Activated CD4-positive, alpha-beta T cell treated with anti-CD3 and anti-CD28 coated beads, Interleukin-2, Interleukin-6, amounts not matched to agents 100 ng/mL and 50 ng/mL, durations not matched to agents 16 hours and 8 hours (primary cell): ENCODE measurements at regions not wholly inside any gene's neighbourhood (a gene's known extent, or its start where the extent isn't known, plus 50 kb on each side); places are given as distances from the start of the nearest gene placed in this dataset.
"Not testable (repeated sequence)": the region's sequence is repeated elsewhere in the genome, so short reads cannot be mapped to it uniquely, and the experiment has no call there.

ENCODE experiments used
- DNase-seq: peaks from one replicate; pipeline ENCODE4 v3.0.0-alpha.2; 2020

DNA sequence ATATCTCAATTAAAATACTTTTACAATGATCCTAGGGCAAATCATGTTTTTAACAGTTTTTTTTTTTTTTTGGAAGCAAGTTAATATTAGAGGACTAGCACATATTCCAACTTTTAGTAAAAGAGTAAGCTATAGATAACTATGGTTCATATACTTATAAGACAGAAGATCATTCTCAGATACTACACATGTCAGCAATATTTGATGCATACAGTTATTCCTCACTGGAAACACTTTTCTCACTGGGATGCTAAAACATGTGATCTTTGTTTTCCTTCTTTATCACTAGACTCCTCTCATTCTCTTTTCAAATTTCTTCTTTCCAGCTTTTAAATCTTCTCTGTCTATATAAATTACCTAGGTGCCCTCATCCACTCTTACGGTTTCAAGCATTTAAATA is 1020.4 kb upstream of the FBXO33 start:
- DNase-seq = no peak

GRCh38 chr14:40447017-40447416 is 1014.8 kb upstream of the FBXO33 start:
- DNase-seq = no peak

GRCh38 chr14:40445020-40445419 is 1012.8 kb upstream of the FBXO33 start:
- no peak for DNase-seq

- DNase-seq = no peak
Observed at GRCh38 chr14:40436551-40436950, 1004.3 kb upstream of the FBXO33 start.

- DNase-seq = peak; percentile 51
Observed at GRCh38 chr14:40417777-40418401, 985.7 kb upstream of the FBXO33 start.

DNA sequence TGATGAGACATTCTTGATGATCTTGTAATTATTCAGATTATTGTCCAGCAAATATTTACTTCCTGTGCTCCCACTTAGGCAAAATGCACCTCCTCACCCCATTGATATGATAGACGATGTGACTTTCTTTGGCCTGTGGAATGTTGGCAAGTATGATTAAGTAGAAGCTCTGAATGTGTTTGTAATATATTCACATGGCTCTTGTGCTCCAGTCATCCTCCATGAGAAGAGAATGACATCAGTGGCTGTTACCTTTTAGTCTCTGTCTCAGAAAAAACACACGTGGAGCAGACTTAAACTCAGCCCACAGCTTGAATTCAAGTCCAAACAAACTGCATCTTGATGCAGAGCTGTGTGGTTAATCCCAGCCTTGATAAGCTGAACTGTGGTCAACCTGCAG is 984.3 kb upstream of the FBXO33 start:
- DNase-seq = no peak

GRCh38 chr14:40414386-40414785 is 982.2 kb upstream of the FBXO33 start:
- DNase-seq = no peak

- no peak for DNase-seq
Observed at GRCh38 chr14:40413136-40413535, 980.9 kb upstream of the FBXO33 start.

DNA sequence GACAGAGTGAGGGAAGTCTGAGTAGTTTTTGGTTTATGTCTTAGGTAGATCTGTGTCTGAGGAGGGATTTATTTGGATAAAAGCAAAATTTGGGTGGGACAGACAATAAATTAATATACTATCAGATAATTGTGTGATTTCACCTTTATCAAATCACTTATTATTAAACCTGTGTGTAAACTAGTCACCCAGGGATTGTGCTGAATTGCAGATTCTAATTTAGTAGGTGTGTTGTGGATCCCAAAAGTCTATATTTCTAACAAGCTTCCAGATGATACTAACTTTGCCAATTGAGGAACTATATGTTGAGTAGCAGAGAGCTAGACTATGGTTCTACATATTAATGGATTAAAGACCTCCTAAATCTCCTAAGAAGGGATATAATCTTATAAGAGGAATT is 978.5 kb upstream of the FBXO33 start:
- DNase-seq = no peak

- DNase-seq = no peak
Observed at GRCh38 chr14:40402957-40403356, 970.7 kb upstream of the FBXO33 start.

DNA sequence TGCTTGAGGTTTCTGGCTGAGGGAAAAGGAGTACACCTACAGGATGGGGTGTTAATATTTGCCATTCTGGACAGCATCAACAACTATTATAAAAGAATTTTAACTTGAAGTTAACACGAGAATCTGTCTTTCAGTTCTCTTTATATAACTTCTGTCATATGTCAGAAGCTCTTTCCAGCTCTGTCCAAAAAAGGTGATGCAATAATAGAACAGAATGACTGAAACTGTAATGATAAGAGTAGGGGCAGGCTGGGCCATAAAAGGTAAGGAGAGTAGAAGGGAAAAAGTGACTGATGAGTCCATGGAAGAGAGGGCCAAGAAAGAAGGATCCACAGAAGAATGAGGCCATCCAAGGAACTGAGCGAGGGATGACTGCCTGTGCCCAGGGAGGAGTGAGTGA is 966.7 kb upstream of the FBXO33 start:
- no peak for DNase-seq

- no peak for DNase-seq
Observed at GRCh38 chr14:40394634-40395340, 962.6 kb upstream of the FBXO33 start.

DNA sequence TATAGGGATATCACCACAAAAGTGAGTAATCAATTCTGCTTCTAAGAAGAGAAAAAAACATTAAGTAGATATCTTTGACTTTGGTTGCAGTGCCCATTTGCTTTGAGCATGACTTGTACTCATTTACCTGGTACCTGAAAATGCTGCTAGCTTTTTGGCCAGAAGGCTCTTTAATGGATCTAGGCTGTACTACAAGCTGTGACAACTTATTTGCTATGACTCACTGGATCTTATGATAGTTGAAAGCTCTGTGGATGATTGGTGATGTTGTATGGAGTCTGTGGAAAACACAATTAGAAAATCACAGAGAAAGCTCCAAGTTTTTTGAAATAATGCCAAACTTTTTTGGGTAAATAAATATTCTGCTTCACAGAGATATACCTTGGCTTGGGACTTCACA is 960.9 kb upstream of the FBXO33 start:
- DNase-seq = no peak

GRCh38 chr14:40386433-40386832 is 954.2 kb upstream of the FBXO33 start:
- DNase-seq = no peak

DNA sequence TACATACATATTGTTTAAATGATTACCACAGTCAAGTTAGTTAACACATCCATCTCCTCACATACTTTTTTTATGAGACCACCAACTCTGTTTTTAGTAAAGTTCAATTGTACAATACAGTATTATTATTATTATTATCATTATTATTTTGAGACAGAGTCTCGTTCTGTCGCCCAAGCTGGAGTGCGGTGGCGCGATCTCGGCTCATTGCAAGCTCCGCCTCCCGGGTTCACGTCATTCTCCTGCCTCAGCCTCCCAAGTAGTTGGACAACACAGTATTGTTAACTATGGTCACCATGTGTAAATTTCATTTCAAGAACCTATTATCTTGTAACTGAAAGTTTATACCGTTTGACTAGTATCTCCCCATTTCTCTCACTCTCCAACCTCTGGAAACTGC is 942.0 kb upstream of the FBXO33 start:
- no peak for DNase-seq

DNA sequence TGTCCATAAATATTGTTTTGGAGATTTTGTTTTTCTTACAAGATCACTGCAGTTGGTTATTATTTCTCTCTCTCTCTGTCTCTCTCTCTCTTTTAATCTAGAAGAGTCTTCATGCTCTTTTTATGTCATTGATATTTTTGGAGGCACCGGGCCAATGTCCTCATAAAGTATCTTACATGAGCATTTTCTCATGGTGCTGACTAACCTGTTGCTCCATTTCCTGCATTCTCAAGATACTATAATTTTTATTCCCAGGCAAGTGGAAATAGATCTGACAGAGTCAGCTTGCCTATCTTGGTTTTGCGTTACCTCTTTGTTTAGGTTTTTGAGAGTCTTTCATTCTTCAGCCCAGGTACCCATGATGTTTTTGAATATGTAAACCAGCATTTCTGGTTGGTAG is 938.8 kb upstream of the FBXO33 start:
- DNase-seq = no peak

- DNase-seq = no peak
Observed at GRCh38 chr14:40368314-40368713, 936.1 kb upstream of the FBXO33 start.

GRCh38 chr14:40367717-40368116 is 935.5 kb upstream of the FBXO33 start:
- no peak for DNase-seq

GRCh38 chr14:40365305-40365704 is 933.1 kb upstream of the FBXO33 start:
- DNase-seq = no peak

- no peak for DNase-seq
Observed at GRCh38 chr14:40362856-40363255, 930.6 kb upstream of the FBXO33 start.

DNA sequence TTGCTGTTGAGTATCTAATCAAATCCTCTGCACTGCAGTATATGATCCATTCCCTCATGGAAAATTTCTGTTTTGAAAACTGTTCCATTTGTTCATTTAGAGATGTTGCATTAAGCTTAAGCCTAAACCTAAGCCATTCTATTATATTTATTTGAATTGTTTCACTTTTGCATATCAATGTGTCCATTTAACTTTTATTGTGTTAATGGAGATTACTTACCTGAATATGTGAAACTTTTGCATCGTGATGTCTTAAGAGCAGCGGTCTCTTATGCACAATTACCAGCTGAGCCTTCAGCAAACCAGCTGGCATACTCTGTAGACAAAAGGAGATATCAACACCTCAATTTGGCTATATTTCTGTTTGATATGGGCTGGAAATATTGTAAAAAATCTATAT is 922.5 kb upstream of the FBXO33 start:
- DNase-seq = no peak

GRCh38 chr14:40348104-40348503 is 915.9 kb upstream of the FBXO33 start:
- not testable (repeated sequence) for DNase-seq

DNA sequence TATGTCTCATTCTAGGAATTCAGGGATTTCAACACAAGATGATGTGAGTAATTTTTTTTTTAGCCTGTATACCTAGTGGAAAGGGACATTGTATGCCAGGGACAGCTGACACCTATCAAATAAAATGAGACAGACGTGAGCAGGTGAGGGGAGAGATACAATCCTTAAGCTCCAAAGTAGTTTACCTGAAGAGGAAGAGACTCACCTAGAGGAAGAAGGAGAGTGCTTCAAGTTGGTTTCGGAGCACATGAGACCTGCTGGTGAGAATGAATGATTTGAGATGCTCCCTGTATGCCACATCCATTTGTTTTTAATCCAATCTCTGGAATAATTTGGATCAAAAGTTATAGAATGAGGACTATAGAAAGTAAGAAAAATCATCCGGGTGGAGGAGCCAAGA is 915.4 kb upstream of the FBXO33 start:
- no peak for DNase-seq

GRCh38 chr14:40346275-40346674 is 914.0 kb upstream of the FBXO33 start:
- no peak for DNase-seq

DNA sequence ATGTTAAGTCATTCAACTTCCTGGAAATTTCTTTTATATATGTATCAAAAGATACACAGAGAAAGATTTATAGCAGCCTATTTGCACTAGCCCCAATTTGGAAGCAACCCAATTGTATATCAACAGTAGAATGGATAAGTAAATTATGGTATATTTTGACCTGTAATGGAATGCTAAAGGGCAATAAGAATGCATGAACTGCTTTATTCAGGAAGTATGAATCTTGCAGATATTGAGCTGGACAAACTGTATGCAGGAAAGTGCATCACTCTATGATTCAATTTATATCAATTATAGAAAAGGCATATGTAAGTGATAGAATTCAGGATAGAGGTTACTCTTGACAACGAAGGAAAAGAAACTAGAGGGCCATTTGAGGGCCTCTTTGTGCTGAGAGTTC is 913.1 kb upstream of the FBXO33 start:
- DNase-seq = no peak
